ENCODE measurements at regions not wholly inside any gene's neighbourhood (a gene's known extent, or its start where the extent isn't known, plus 50 kb on each side); places are given as distances from the start of the nearest gene placed in this dataset.
"Not testable (repeated sequence)": the region's sequence is repeated elsewhere in the genome, so short reads cannot be mapped to it uniquely, and the experiment has no call there.

GRCh38 chr6:92270365-92270764 is 1149.0 kb downstream of the EPHA7 start:
- TF ChIP-seq, protein P1, sequence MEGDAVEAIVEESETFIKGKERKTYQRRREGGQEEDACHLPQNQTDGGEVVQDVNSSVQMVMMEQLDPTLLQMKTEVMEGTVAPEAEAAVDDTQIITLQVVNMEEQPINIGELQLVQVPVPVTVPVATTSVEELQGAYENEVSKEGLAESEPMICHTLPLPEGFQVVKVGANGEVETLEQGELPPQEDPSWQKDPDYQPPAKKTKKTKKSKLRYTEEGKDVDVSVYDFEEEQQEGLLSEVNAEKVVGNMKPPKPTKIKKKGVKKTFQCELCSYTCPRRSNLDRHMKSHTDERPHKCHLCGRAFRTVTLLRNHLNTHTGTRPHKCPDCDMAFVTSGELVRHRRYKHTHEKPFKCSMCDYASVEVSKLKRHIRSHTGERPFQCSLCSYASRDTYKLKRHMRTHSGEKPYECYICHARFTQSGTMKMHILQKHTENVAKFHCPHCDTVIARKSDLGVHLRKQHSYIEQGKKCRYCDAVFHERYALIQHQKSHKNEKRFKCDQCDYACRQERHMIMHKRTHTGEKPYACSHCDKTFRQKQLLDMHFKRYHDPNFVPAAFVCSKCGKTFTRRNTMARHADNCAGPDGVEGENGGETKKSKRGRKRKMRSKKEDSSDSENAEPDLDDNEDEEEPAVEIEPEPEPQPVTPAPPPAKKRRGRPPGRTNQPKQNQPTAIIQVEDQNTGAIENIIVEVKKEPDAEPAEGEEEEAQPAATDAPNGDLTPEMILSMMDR (IDR thresholded peaks at IDR 0.05; ENCODE audit: extremely low read depth, missing control alignments): no peak
- DNase-seq (ENCODE audit: low spot score): no peak

- DNase-seq (ENCODE audit: low spot score): no peak
- TF ChIP-seq, protein P1 (IDR thresholded peaks at IDR 0.05; ENCODE audit: extremely low read depth, missing control alignments): no peak
Measured at GRCh38 chr6:92267335-92267734, 1152.0 kb downstream of the EPHA7 start.

GRCh38 chr6:92263864-92264263 is 1155.5 kb downstream of the EPHA7 start:
- TF ChIP-seq, protein P1 (IDR thresholded peaks at IDR 0.05; ENCODE audit: extremely low read depth, missing control alignments): no peak
- DNase-seq (ENCODE audit: low spot score): no peak

DNA sequence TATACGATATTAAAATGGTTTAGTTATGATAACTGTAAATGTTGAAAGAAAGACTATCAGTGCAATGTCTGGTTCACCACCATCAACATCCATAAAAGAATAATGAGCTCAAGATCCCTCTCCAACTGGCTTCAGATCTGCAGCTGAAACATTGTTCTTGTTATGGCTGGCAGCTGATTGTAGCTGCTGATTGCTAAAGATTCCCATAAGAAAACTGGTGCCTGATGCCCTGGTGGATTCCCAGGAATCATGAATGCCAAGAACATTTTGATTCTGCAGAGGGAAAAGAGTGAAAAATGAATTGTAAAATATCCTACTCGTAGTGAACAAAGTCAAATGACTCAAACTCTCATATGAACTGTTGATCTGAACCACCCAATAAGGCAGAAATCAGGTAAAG is 1160.2 kb downstream of the EPHA7 start:
- TF ChIP-seq, protein P1 (IDR thresholded peaks at IDR 0.05; ENCODE audit: extremely low read depth, missing control alignments): no peak
- DNase-seq (ENCODE audit: low spot score): no peak

- TF ChIP-seq, protein P1 (IDR thresholded peaks at IDR 0.05; ENCODE audit: extremely low read depth, missing control alignments): no peak
- DNase-seq (ENCODE audit: low spot score): no peak
Measured at GRCh38 chr6:92243315-92243714, 1176.0 kb downstream of the EPHA7 start.

- no peak for DNase-seq (ENCODE audit: low spot score)
- TF ChIP-seq, protein P1 (IDR thresholded peaks at IDR 0.05; ENCODE audit: extremely low read depth, missing control alignments): no peak
Measured at GRCh38 chr6:92231171-92231701, 1188.1 kb downstream of the EPHA7 start.

DNA sequence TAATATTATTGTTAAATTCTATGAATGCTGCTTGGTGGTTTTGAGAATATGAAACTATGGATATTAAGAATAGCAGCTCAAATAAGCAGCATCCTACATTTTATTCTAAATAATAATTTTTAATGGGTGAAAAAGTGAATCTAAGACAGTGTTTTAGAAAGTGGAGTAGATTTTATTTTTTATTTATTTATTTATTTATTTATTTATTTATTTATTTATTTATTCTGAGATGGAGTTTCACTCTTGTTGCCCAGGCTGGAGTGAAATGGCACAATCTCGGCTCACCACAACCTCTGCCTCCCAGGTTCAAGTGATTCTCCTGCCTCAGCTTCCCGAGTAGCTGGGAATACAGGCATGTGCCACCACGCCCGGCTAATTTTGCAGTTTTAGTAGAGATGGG is 1199.4 kb downstream of the EPHA7 start:
- DNase-seq (ENCODE audit: low spot score): not testable (repeated sequence)

GRCh38 chr6:92216717-92217116 is 1202.6 kb downstream of the EPHA7 start:
- DNase-seq (ENCODE audit: low spot score): no peak
- TF ChIP-seq, protein P1 (IDR thresholded peaks at IDR 0.05; ENCODE audit: extremely low read depth, missing control alignments): no peak

Measured in GM20000 (cell line).